ENCODE measurements at regions not wholly inside any gene's neighbourhood (a gene's known extent, or its start where the extent isn't known, plus 50 kb on each side); places are given as distances from the start of the nearest gene placed in this dataset.

DNA sequence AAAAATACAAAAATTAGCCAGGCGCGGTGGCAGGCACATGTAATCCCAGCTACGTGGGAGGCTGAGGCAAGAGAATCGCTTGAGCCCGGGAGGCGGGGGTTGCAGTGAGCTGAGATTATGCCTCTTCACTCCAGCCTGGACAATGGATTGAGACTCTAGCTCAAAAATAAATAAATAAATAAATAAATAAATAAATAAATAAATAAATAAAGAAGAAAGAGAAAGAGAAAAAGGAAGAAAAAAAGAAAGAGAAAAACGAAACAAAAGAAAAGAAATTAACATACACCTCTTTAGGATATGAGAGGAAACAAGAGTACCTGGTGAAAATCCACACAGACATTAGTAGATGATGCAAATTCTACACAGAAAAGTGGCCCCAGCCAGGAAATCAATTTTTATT lies 713.7 kb upstream of the POT1 start:
- TF ChIP-seq, protein P1, sequence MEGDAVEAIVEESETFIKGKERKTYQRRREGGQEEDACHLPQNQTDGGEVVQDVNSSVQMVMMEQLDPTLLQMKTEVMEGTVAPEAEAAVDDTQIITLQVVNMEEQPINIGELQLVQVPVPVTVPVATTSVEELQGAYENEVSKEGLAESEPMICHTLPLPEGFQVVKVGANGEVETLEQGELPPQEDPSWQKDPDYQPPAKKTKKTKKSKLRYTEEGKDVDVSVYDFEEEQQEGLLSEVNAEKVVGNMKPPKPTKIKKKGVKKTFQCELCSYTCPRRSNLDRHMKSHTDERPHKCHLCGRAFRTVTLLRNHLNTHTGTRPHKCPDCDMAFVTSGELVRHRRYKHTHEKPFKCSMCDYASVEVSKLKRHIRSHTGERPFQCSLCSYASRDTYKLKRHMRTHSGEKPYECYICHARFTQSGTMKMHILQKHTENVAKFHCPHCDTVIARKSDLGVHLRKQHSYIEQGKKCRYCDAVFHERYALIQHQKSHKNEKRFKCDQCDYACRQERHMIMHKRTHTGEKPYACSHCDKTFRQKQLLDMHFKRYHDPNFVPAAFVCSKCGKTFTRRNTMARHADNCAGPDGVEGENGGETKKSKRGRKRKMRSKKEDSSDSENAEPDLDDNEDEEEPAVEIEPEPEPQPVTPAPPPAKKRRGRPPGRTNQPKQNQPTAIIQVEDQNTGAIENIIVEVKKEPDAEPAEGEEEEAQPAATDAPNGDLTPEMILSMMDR (IDR thresholded peaks at IDR 0.05; ENCODE audit: insufficient read depth, low read depth, low read length) = no peak

DNA sequence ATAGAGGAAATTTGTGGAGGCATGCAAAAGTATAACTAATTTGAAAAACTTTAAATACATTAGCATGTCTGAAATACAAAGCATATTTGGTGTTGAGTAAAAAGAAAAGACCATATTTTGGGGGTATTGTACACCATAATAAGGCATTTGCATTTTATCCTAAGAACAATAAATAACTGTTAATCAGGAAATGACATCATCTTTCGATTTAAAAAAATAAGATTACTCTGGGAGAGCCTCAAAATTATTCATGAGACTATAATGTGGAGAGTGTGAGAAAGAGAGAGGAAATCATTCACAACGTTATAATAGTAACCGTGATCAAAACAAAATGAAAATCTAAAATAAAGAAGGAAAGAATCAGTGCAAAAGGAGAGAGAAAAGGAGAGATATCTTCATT lies 712.3 kb upstream of the POT1 start:
- no peak for DNase-seq (ENCODE audit: low read depth)
- H3K4me3 ChIP-seq (ENCODE audit: low read depth, low read length) = no peak overlapping the region
- TF ChIP-seq, protein P1 (IDR thresholded peaks at IDR 0.05; ENCODE audit: insufficient read depth, low read depth, low read length) = no peak

More for the DNA sequence above, 713.7 kb upstream of the POT1 start:
- no peak overlapping the region for H3K4me3 ChIP-seq (ENCODE audit: low read depth, low read length)
- DNase-seq (ENCODE audit: low read depth) = no peak

DNA sequence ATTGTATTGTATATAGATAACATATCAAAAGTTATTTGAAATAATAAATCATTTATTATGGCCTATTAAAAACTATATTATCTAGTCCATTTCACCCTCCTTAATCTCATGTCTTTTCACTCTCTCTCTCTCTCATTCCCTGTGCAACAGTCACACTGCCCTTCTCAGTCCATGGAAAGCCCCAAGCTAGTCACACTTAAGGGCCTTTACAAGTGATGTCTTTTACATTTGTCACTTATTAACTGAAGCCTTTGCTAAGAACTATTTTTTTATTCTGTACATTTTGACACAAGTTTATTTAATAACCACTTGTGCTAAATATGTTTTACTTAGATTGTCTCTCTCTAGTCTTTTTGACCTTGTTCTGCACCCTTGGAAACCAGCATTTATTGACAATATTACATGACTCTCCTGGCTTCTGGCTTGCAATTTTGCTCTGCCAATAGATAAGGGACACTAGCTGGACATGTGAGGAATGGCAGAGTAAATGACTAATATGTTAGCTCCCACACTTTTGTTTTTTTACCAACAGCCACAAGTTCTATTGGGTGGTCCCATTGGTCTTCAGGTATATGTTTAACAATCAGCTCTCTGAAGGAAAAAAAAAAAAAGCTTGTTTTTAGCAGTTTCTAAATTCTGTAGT lies 706.8 kb upstream of the POT1 start:
- no peak for DNase-seq (ENCODE audit: low read depth)
- H3K4me3 ChIP-seq (ENCODE audit: low read depth, low read length) = no peak overlapping the region
- TF ChIP-seq, protein P1 (IDR thresholded peaks at IDR 0.05; ENCODE audit: insufficient read depth, low read depth, low read length) = no peak

DNA sequence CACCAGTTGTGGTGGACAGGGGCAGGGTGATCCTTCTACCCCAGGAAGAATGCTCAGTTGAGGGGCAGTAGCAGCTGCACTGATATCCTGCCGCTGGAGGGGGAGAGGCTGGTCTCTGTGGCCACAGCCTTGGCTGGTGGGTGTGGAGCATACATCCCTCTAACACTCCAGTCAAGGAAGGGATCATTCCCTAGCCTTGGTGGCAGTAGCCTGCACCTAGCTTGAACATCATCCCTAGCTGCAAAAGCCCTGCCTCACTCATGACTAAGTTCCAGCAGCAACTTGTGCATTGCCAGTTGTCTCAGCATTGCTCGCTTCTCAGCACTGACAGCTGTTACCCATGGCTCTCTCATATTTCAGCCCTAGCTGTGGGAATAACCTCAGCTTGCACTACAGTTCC lies 688.9 kb upstream of the POT1 start:
- TF ChIP-seq, protein P1 (IDR thresholded peaks at IDR 0.05; ENCODE audit: insufficient read depth, low read depth, low read length) = no peak
- DNase-seq (ENCODE audit: low read depth) = no peak
- H3K4me3 ChIP-seq (ENCODE audit: low read depth, low read length) = no peak overlapping the region

DNA sequence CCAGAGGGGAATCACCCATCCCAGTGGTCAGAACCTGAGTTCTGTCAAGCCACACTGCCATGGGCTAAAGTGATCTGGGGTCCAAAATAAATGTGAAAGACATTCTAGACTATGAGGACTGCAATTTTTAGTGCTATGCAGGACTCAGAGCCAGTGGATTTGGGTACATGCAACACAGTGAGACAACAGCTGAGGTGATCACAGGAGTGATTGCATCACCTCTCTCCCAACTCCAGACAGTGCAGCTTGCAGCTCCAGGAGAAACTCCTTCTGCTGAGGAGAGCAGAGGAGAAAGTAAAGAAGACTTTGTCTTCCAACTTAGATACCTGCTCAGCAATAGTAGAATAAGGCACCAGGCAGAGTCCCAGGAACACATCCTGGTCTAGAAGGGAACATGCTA lies 682.0 kb upstream of the POT1 start:
- no peak for DNase-seq (ENCODE audit: low read depth)
- TF ChIP-seq, protein P1 (IDR thresholded peaks at IDR 0.05; ENCODE audit: insufficient read depth, low read depth, low read length) = no peak
- no peak overlapping the region for H3K4me3 ChIP-seq (ENCODE audit: low read depth, low read length)

DNA sequence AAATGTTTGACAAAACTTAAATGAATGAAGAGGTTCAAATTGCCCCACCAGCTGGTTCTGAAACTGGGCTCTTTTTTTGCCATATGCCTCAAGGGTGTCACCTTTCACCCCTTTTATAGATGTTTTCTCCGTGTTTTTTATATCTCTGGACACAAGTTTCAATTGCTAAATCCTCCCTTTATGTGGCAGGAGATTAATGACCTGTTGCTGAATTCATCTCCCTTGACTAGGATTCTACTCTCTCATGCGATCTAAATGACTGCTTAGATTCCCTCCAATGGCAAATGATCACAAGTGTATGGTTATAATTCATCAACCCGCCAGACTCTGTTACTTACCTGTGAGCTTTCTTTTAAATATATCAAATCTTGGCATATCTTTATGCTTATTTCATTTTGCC lies 677.0 kb upstream of the POT1 start:
- no peak overlapping the region for H3K4me3 ChIP-seq (ENCODE audit: low read depth, low read length)
- TF ChIP-seq, protein P1 (IDR thresholded peaks at IDR 0.05; ENCODE audit: insufficient read depth, low read depth, low read length) = no peak
- DNase-seq (ENCODE audit: low read depth) = no peak

DNA sequence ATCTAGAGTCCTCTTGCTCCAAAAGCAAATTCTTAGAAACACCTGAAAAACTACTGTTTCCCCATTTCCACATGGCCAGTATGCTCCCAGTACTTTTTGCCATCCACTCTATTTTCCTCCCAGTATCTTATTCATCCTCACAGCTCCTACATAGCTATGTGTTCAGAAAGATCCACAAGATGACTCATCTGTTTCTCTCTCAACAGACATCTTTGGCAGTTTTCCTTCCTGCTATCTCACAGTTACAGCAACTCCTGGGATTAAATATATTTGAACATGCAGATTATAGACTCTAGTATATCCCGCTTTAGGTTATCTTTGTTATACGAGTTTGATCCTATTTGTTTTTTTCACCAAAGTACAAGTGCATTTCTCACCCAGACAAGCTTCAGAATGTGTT lies 675.6 kb upstream of the POT1 start:
- DNase-seq (ENCODE audit: low read depth) = no peak
- no peak overlapping the region for H3K4me3 ChIP-seq (ENCODE audit: low read depth, low read length)
- TF ChIP-seq, protein P1 (IDR thresholded peaks at IDR 0.05; ENCODE audit: insufficient read depth, low read depth, low read length) = no peak
